ENCODE measurements at regions not wholly inside any gene's neighbourhood (a gene's known extent, or its start where the extent isn't known, plus 50 kb on each side); places are given as distances from the start of the nearest gene placed in this dataset.

DNA sequence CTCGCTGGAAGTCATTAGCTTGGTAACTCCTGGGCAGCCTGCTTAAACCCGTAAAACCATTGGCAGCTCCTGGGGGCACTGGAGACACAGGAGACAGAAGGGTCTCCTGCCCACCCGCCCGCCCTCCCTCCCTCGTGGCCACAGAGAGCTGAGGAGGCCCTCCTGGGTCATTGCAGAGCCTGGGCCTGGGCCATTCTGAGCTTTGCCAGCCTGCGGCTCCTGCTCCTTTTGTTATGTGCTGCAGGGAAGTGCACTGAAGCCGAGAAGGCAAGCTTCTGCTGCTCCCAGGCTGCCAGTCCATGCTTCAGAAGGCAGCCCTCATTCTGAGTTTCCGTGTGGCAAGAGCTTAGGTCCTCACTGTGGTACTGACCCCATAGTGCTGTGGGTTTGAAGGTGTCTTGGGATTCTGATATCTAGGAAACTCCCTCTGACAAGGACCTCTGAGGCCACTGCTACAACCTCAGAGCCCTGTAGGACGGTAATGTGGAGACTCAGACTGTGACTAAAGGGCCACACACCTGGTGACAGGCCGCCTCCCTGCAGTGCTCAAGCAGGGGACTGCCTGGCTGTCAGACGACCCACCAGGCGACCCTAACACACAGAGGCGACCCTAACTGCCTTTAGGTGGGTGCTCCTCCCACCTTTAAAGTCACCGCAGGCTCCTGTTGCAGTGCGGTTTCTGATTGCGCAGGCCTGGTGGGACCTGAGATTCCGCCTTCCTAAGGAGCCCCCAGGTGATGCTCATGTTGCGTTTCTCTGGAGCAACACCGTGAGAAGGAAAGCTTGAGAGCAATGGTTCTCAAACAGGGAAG lies 118.7 kb downstream of the IER5 start:
- no peak for TF ChIP-seq EZH2 (IDR thresholded peaks at IDR 0.05; ENCODE audit: insufficient read depth, low read length)
- TF ChIP-seq, protein P1, sequence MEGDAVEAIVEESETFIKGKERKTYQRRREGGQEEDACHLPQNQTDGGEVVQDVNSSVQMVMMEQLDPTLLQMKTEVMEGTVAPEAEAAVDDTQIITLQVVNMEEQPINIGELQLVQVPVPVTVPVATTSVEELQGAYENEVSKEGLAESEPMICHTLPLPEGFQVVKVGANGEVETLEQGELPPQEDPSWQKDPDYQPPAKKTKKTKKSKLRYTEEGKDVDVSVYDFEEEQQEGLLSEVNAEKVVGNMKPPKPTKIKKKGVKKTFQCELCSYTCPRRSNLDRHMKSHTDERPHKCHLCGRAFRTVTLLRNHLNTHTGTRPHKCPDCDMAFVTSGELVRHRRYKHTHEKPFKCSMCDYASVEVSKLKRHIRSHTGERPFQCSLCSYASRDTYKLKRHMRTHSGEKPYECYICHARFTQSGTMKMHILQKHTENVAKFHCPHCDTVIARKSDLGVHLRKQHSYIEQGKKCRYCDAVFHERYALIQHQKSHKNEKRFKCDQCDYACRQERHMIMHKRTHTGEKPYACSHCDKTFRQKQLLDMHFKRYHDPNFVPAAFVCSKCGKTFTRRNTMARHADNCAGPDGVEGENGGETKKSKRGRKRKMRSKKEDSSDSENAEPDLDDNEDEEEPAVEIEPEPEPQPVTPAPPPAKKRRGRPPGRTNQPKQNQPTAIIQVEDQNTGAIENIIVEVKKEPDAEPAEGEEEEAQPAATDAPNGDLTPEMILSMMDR (IDR thresholded peaks at IDR 0.05; ENCODE audit: insufficient read depth, low read depth, low read length): no peak
